GM12878 (cell line): ENCODE measurements at regions not wholly inside any gene's neighbourhood (a gene's known extent, or its start where the extent isn't known, plus 50 kb on each side); places are given as distances from the start of the nearest gene placed in this dataset.

Experiments used
- ATAC-seq: fragments of 200-7000 bp; cut with Tn5 transposase; 3 replicates; pipeline ENCODE4 v1.9.1; 2020; ENCODE audit warnings: mild to moderate bottlenecking, moderate library complexity
- BruUV-seq: library from RNA; stranded (reverse); fragments of 400-500 nt; replicated peaks from 2 replicates; lab custom pipeline; 2021; lab: Mats Ljungman, UMichigan
- CTCF ChIA-PET: fragments of 300-600 bp; sonication (Branson Sonifier 250); formaldehyde crosslinking; extraction: SDS; loops from one replicate; lab custom pipeline; 2021; ENCODE audit warnings: inconsistent platforms; lab: Yijun Ruan, JAX
- POLR2A ChIA-PET: fragments of 350-600 bp; formaldehyde crosslinking; extraction: SDS; loops from one replicate; lab custom pipeline; 2021; ENCODE audit warnings: inconsistent platforms; lab: Charles Lee
- RAD21 ChIA-PET: fragments of 300-600 bp; sonication (Branson Sonifier 250); formaldehyde crosslinking; loops from one replicate; lab custom pipeline; 2023; ENCODE audit warnings: antibody characterized with exemption; ENCODE audit not compliant: unreplicated experiment; lab: Charles Lee
- SMC1A ChIA-PET: fragments of 300-600 bp; sonication (Branson Sonifier 250); formaldehyde crosslinking; loops from one replicate; lab custom pipeline; 2023; ENCODE audit not compliant: unreplicated experiment, uncharacterized antibody; lab: Charles Lee
- DNase-seq: peaks from one replicate; pipeline ENCODE4 v3.0.0-alpha.2; 2011; ENCODE audit warnings: low read depth, low spot score
- FAIRE-seq: peaks from 3 replicates; lab custom pipeline; 2011; peaks lifted over from hg19 to GRCh38; lab: Jason Lieb, UNC
- H2AFZ ChIP-seq: 2 replicates; pipeline ENCODE4 v1.6.0; 2011; ENCODE audit warnings: low read depth, low read length, control low read depth; ENCODE audit not compliant: control insufficient read depth
- H3K27ac ChIP-seq: 2 replicates; pipeline ENCODE4 v1.5.1; 2011; ENCODE audit warnings: control low read depth; ENCODE audit not compliant: control insufficient read depth, insufficient read depth
- H3K27me3 ChIP-seq, 2 experiments: replicated peaks in 1 of 2; 2 replicates each; pipeline versions ENCODE4 v1.6.0 to v1.6.1; 2011; ENCODE audit warnings: low read length in 1 of 2; ENCODE audit not compliant: control insufficient read depth in 2 of 2, insufficient read depth in 2 of 2
- H3K36me3 ChIP-seq, 2 experiments: 2 replicates each; pipeline ENCODE4 v1.5.1; 2011; ENCODE audit warnings: low read length in 1 of 2; ENCODE audit not compliant: control insufficient read depth in 2 of 2, insufficient read depth in 2 of 2
- H3K4me1 ChIP-seq: 2 replicates; pipeline ENCODE4 v1.6.1; 2011; ENCODE audit warnings: mild to moderate bottlenecking, low read length, moderate library complexity, mixed read lengths; ENCODE audit not compliant: control insufficient read depth, insufficient read depth
- H3K4me2 ChIP-seq: 2 replicates; pipeline ENCODE4 v1.6.0; 2011; ENCODE audit warnings: control low read depth; ENCODE audit not compliant: control insufficient read depth, insufficient read depth
- H3K4me3 ChIP-seq: fragments of 200-600 bp; sonication (generic); 2 replicates; pipeline ENCODE4 v1.5.1; 2016
- H3K79me2 ChIP-seq: 2 replicates; pipeline ENCODE4 v1.6.0; 2011; ENCODE audit warnings: low read length; ENCODE audit not compliant: control insufficient read depth, insufficient read depth
- H3K9ac ChIP-seq: 2 replicates; pipeline ENCODE4 v1.8.0; 2011; ENCODE audit warnings: low read length, control low read depth, mixed read lengths; ENCODE audit not compliant: control insufficient read depth, insufficient read depth
- H3K9me3 ChIP-seq: replicated peaks from 3 replicates; pipeline ENCODE4 v1.5.1; 2011; ENCODE audit warnings: mild to moderate bottlenecking, low read length; ENCODE audit not compliant: control insufficient read depth, insufficient read depth
- H4K20me1 ChIP-seq: 2 replicates; pipeline ENCODE4 v1.6.0; 2011; ENCODE audit not compliant: control insufficient read depth, insufficient read depth
- ASH2L ChIP-seq: fragments of 300-600, 200-600 bp; sonication (generic); IDR thresholded peaks from 2 replicates; pipeline ENCODE4 v1.6.1; 2017; ENCODE audit warnings: low read depth, mild to moderate bottlenecking, borderline replicate concordance
- ATF2 ChIP-seq: IDR thresholded peaks from 2 replicates; pipeline ENCODE4 v1.6.1; 2012; ENCODE audit warnings: low read length, inconsistent platforms
- E2F8 ChIP-seq: fragments of 450-650 bp; IDR thresholded peaks from 2 replicates; pipeline ENCODE4 v1.6.1; 2018; ENCODE audit warnings: mild to moderate bottlenecking, low read depth, moderate library complexity; ENCODE audit not compliant: partially characterized antibody
- ESRRA ChIP-seq: IDR thresholded peaks from 2 replicates; pipeline ENCODE4 v1.6.1; 2012; ENCODE audit warnings: mild to moderate bottlenecking, low read length, improper control_type of control experiment
- STAT1 ChIP-seq: fragments of 450-650 bp; conservative IDR thresholded peaks from 2 replicates; pipeline ENCODE4 v1.6.1; 2014; ENCODE audit warnings: antibody characterized with exemption, mild to moderate bottlenecking
- ZZZ3 ChIP-seq: IDR thresholded peaks from 2 replicates; pipeline ENCODE4 v1.6.1; 2011; ENCODE audit warnings: low read depth; ENCODE audit not compliant: control insufficient read depth, insufficient read length
- WGBS: methylation state at CpG from one replicate; pipeline ENCODE4 v1.1.6; 2016; ENCODE audit warnings: low lambda C conversion rate; ENCODE audit not compliant: insufficient replicate concordance, insufficient coverage; ENCODE audit errors: missing lambda C conversion rate; 5-methylcytosine and 5-hydroxymethylcytosine counted together
- in situ Hi-C: fragments of 300-500 bp; cut with MboI; formaldehyde crosslinking; loops from 9 replicates; pipeline ENCODE4 v1.14.3; 2018; ENCODE audit warnings: mixed read lengths
- intact Hi-C: fragments of 100-400 bp; cut with micrococcal nuclease; formaldehyde crosslinking; loops from one replicate; pipeline ENCODE4 v1.14.2; 2022; ENCODE audit not compliant: unreplicated experiment
- TF ChIP-seq, protein P1 (sequence below): IDR thresholded peaks from 2 replicates; pipeline ENCODE4 v1.6.1; 2011; ENCODE audit warnings: low read depth, mild to moderate bottlenecking, low read length, moderate library complexity, borderline replicate concordance; ENCODE audit errors: extremely low read depth
- TF ChIP-seq, protein P2 (sequence below), 3 experiments: IDR thresholded peaks in 2 of 3; conservative IDR thresholded peaks in 1 of 3; 2 replicates each; pipeline ENCODE4 v1.5.1; 2011; ENCODE audit warnings: low read depth in 3 of 3, low read length in 3 of 3, mild to moderate bottlenecking in 3 of 3, control low read depth in 2 of 3, moderate library complexity in 2 of 3, inconsistent platforms in 1 of 3, mixed read lengths in 1 of 3; ENCODE audit not compliant: control insufficient read depth in 2 of 3, insufficient read depth in 1 of 3; ENCODE audit errors: extremely low read depth in 1 of 3

DNA sequence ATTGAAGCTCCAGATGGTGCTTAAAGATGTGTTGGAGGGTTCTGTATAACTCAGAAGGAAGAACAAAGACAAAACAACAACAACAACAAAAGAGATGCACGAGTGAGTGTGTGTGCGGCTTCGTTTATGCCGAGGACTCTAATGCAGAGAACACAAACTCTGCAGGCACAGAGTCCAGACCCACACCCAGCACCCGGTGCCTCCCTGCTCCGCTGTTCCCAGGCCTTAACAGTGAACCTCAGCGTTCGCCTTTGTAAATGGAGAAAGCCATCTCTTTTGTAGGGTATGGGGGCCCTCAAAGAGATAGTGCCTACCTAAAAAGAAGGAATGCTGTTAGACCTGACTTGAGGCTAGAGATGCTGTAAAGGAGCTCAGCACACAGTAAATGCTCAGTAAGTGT lies 243.3 kb downstream of the ERMARD start (continued):
- no peak for TF ChIP-seq E2F8
- TF ChIP-seq ZZZ3: no peak
- TF ChIP-seq, protein P1, sequence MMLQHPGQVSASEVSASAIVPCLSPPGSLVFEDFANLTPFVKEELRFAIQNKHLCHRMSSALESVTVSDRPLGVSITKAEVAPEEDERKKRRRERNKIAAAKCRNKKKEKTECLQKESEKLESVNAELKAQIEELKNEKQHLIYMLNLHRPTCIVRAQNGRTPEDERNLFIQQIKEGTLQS: no peak
- TF ChIP-seq ATF2: no peak
- TF ChIP-seq STAT1: no peak

GRCh38 chr6:169993861-169994481 lies 242.5 kb downstream of the ERMARD start:
- Histone ChIP-seq H3K27me3 (no peaks in the 10 kb centered on the region), H3K27ac (no peak overlapping the region), H3K4me2 (no peak overlapping the region), H3K79me2 (no peaks in the 10 kb centered on the region), H2AFZ (no peak overlapping the region), H4K20me1 (no peaks in the 10 kb centered on the region), H3K4me3 (no peak overlapping the region), H3K9me3 (no peaks in the 10 kb centered on the region), H3K36me3 (no peaks in the 10 kb centered on the region), H3K4me1 (peaks cover 4% of the 10 kb centered on the region), H3K9ac (no peak overlapping the region)
- WGBS: 45% methylated on average over 13 of the region's 16 CpGs
- DNase-seq (no peak), ATAC-seq (no peak), FAIRE-seq (no peak)
- POLR2A ChIA-PET: no interaction called here
- RAD21 ChIA-PET: no interaction called here
- TF ChIP-seq, protein P2, sequence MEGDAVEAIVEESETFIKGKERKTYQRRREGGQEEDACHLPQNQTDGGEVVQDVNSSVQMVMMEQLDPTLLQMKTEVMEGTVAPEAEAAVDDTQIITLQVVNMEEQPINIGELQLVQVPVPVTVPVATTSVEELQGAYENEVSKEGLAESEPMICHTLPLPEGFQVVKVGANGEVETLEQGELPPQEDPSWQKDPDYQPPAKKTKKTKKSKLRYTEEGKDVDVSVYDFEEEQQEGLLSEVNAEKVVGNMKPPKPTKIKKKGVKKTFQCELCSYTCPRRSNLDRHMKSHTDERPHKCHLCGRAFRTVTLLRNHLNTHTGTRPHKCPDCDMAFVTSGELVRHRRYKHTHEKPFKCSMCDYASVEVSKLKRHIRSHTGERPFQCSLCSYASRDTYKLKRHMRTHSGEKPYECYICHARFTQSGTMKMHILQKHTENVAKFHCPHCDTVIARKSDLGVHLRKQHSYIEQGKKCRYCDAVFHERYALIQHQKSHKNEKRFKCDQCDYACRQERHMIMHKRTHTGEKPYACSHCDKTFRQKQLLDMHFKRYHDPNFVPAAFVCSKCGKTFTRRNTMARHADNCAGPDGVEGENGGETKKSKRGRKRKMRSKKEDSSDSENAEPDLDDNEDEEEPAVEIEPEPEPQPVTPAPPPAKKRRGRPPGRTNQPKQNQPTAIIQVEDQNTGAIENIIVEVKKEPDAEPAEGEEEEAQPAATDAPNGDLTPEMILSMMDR (IDR thresholded peaks at IDR 0.05 in 2 of 3, conservative IDR thresholded peaks at IDR 0.05 in 1 of 3; ENCODE audit: control insufficient read depth in 2 of 3, extremely low read depth in 1 of 3, insufficient read depth in 1 of 3, low read depth in 3 of 3, low read length in 3 of 3): no peak
- TF ChIP-seq ASH2L: no peak
- TF ChIP-seq ESRRA: no peak
- intact Hi-C loops: no loop called here
- BruUV-seq: no TSS peak
- CTCF ChIA-PET: no interaction called here
- in situ Hi-C loops: no loop called here
- SMC1A ChIA-PET: no interaction called here
